IMR-90 (cell line): ENCODE measurements at regions not wholly inside any gene's neighbourhood (a gene's known extent, or its start where the extent isn't known, plus 50 kb on each side); places are given as distances from the start of the nearest gene placed in this dataset.

Experiments used
- ATAC-seq: fragments of 200-7000 bp; cut with Tn5 transposase; 2 replicates; pipeline ENCODE4 v1.9.1; 2020; ENCODE audit warnings: low read depth, mild to moderate bottlenecking, moderate library complexity
- BruUV-seq: library from RNA; stranded (reverse); fragments of 400-500 nt; replicated peaks from 2 replicates; lab custom pipeline; 2021; lab: Mats Ljungman, UMichigan
- CTCF ChIA-PET: fragments of 300-600 bp; formaldehyde crosslinking; extraction: SDS; loops from one replicate; lab custom pipeline; 2021; ENCODE audit warnings: antibody characterized with exemption; lab: Yijun Ruan, JAX
- POLR2A ChIA-PET: fragments of 300-600 bp; sonication (Branson Sonifier 250); formaldehyde crosslinking; loops from one replicate; lab custom pipeline; 2022; ENCODE audit warnings: antibody characterized with exemption; ENCODE audit not compliant: unreplicated experiment; lab: Charles Lee
- DNase-seq: peaks from one replicate; pipeline ENCODE4 v3.0.0; 2013
- H2AFZ ChIP-seq: replicated peaks from 2 replicates; pipeline ENCODE3; 2013; ENCODE audit warnings: low read length, mild to moderate bottlenecking; ENCODE audit not compliant: poor library complexity
- H2AK5ac ChIP-seq: 2 replicates; pipeline ENCODE4 v1.6.1; 2013; ENCODE audit warnings: low read depth, low read length, inconsistent platforms
- H2AK9ac ChIP-seq: replicated peaks from 2 replicates; pipeline ENCODE3; 2013; ENCODE audit warnings: mild to moderate bottlenecking, low read depth, low read length, moderate library complexity; ENCODE audit not compliant: poor library complexity
- H2BK120ac ChIP-seq: 2 replicates; pipeline ENCODE4 v1.6.1; 2013; ENCODE audit warnings: low read depth, low read length, inconsistent platforms
- H2BK15ac ChIP-seq: 3 replicates; pipeline ENCODE4 v1.6.1; 2013; ENCODE audit warnings: low read depth, low read length, inconsistent platforms
- H2BK20ac ChIP-seq: 2 replicates; pipeline ENCODE4 v1.6.1; 2013; ENCODE audit warnings: low read depth, mild to moderate bottlenecking, inconsistent platforms, low read length, moderate library complexity
- H2BK5ac ChIP-seq: 2 replicates; pipeline ENCODE4 v1.6.1; 2013; ENCODE audit warnings: mild to moderate bottlenecking, low read depth, low read length, inconsistent platforms; ENCODE audit not compliant: poor library complexity, severe bottlenecking
- H3K14ac ChIP-seq: replicated peaks from 2 replicates; pipeline ENCODE4 v1.6.1; 2013; ENCODE audit warnings: low read depth, low read length, inconsistent platforms
- H3K18ac ChIP-seq: 2 replicates; pipeline ENCODE4 v1.6.1; 2013; ENCODE audit warnings: low read depth, low read length, control low read depth
- H3K23ac ChIP-seq: 2 replicates; pipeline ENCODE4 v1.6.1; 2013; ENCODE audit warnings: low read depth, low read length, inconsistent platforms
- H3K27ac ChIP-seq: 2 replicates; pipeline ENCODE4 v1.5.1; 2013; ENCODE audit warnings: mild to moderate bottlenecking, control low read depth, low read length; ENCODE audit not compliant: insufficient read depth
- H3K27me3 ChIP-seq: 2 replicates; pipeline ENCODE4 v1.6.1; 2013; ENCODE audit warnings: low read length; ENCODE audit not compliant: control insufficient read depth, insufficient read depth
- H3K36me3 ChIP-seq: 2 replicates; pipeline ENCODE4 v1.6.1; 2013; ENCODE audit warnings: low read length, mixed read lengths; ENCODE audit not compliant: control insufficient read depth, insufficient read depth
- H3K4ac ChIP-seq: 2 replicates; pipeline ENCODE4 v1.6.1; 2013; ENCODE audit warnings: low read depth, low read length, inconsistent platforms
- H3K4me1 ChIP-seq: 2 replicates; pipeline ENCODE4 v1.6.1; 2013; ENCODE audit warnings: low read length, mixed read lengths; ENCODE audit not compliant: control insufficient read depth, insufficient read depth
- H3K4me2 ChIP-seq: 2 replicates; pipeline ENCODE4 v1.6.1; 2013; ENCODE audit warnings: low read depth, mild to moderate bottlenecking, control low read depth, low read length, moderate library complexity
- H3K4me3 ChIP-seq: 2 replicates; pipeline ENCODE4 v1.5.1; 2013; ENCODE audit warnings: low read depth, mild to moderate bottlenecking, control low read depth, low read length, moderate library complexity; ENCODE audit not compliant: insufficient read depth
- H3K56ac ChIP-seq: 2 replicates; pipeline ENCODE4 v1.6.1; 2013; ENCODE audit warnings: low read length, inconsistent platforms; ENCODE audit not compliant: insufficient read depth; ENCODE audit errors: extremely low read depth
- H3K79me1 ChIP-seq, 2 experiments: 2 replicates each; pipeline ENCODE4 v1.6.1; 2013; ENCODE audit warnings: low read length in 2 of 2, inconsistent platforms in 1 of 2, low read depth in 1 of 2
- H3K9ac ChIP-seq: 2 replicates; pipeline ENCODE4 v1.6.1; 2013; ENCODE audit warnings: low read depth, low read length, control low read depth
- H3K9me1 ChIP-seq: 2 replicates; pipeline ENCODE4 v1.6.1; 2013; ENCODE audit warnings: low read length, inconsistent platforms; ENCODE audit not compliant: insufficient read depth
- H3K9me3 ChIP-seq: 2 replicates; pipeline ENCODE4 v1.6.1; 2013; ENCODE audit warnings: low read length; ENCODE audit not compliant: control insufficient read depth, insufficient read depth
- H4K20me1 ChIP-seq: 2 replicates; pipeline ENCODE4 v1.6.1; 2013; ENCODE audit warnings: low read length, inconsistent platforms; ENCODE audit not compliant: insufficient read depth
- H4K5ac ChIP-seq: 2 replicates; pipeline ENCODE4 v1.6.1; 2013; ENCODE audit warnings: mild to moderate bottlenecking, low read depth, low read length, control low read depth
- H4K8ac ChIP-seq, 2 experiments: 2 replicates each; pipeline ENCODE4 v1.6.1; 2013; ENCODE audit warnings: low read depth in 2 of 2, low read length in 2 of 2, control low read depth in 1 of 2, inconsistent platforms in 1 of 2
- H4K91ac ChIP-seq: 2 replicates; pipeline ENCODE4 v1.6.1; 2013; ENCODE audit warnings: low read depth, low read length, inconsistent platforms; ENCODE audit not compliant: insufficient read depth
- BHLHE40 ChIP-seq: fragments of 150-350 bp; IDR thresholded peaks from 2 replicates; pipeline ENCODE4 v1.6.1; 2016; ENCODE audit warnings: mild to moderate bottlenecking, low read depth, low read length
- CEBPB ChIP-seq: IDR thresholded peaks from 2 replicates; pipeline ENCODE4 v1.6.1; 2012; ENCODE audit warnings: low read depth, low read length, improper control_type of control experiment
- CHD1 ChIP-seq: IDR thresholded peaks from 2 replicates; pipeline ENCODE4 v1.6.1; 2012; ENCODE audit warnings: low read depth, low read length, improper control_type of control experiment
- CTCF ChIP-seq: conservative IDR thresholded peaks from 2 replicates; pipeline ENCODE4 v1.5.1; 2012; ENCODE audit warnings: mild to moderate bottlenecking, low read depth, low read length, improper control_type of control experiment
- ELK1 ChIP-seq: fragments of 150-350 bp; IDR thresholded peaks from 2 replicates; pipeline ENCODE4 v1.6.1; 2016; ENCODE audit warnings: low read depth, mild to moderate bottlenecking, low read length, moderate library complexity, borderline replicate concordance
- FOS ChIP-seq: fragments of 150-350 bp; IDR thresholded peaks from 2 replicates; pipeline ENCODE4 v1.6.1; 2016; ENCODE audit warnings: low read depth, low read length
- MAFK ChIP-seq: IDR thresholded peaks from 2 replicates; pipeline ENCODE4 v1.6.1; 2012; ENCODE audit warnings: low read depth, low read length, improper control_type of control experiment
- MAZ ChIP-seq: IDR thresholded peaks from 2 replicates; pipeline ENCODE4 v1.6.1; 2012; ENCODE audit warnings: low read depth, mild to moderate bottlenecking, low read length, improper control_type of control experiment, moderate library complexity, borderline replicate concordance
- MXI1 ChIP-seq: IDR thresholded peaks from 2 replicates; pipeline ENCODE4 v1.6.1; 2012; ENCODE audit warnings: low read depth, mild to moderate bottlenecking, low read length, moderate library complexity, borderline replicate concordance
- NFE2L2 ChIP-seq: fragments of 150-350 bp; IDR thresholded peaks from 2 replicates; pipeline ENCODE4 v1.6.1; 2016; ENCODE audit warnings: low read depth, mild to moderate bottlenecking, low read length
- POLR2A ChIP-seq: IDR thresholded peaks from 2 replicates; pipeline ENCODE4 v1.6.1; 2012; ENCODE audit warnings: mild to moderate bottlenecking, low read depth, low read length
- RAD21 ChIP-seq: IDR thresholded peaks from 2 replicates; pipeline ENCODE4 v1.6.1; 2012; ENCODE audit warnings: low read length, improper control_type of control experiment
- RCOR1 ChIP-seq: IDR thresholded peaks from 2 replicates; pipeline ENCODE4 v1.6.1; 2012; ENCODE audit warnings: mild to moderate bottlenecking, low read length, improper control_type of control experiment; ENCODE audit not compliant: insufficient replicate concordance
- RFX5 ChIP-seq: IDR thresholded peaks from 2 replicates; pipeline ENCODE4 v1.8.0; 2012; ENCODE audit warnings: low read depth, mild to moderate bottlenecking, low read length, moderate library complexity
- SMC3 ChIP-seq: fragments of 150-350 bp; IDR thresholded peaks from 2 replicates; pipeline ENCODE4 v1.6.1; 2016; ENCODE audit warnings: low read depth, mild to moderate bottlenecking, antibody characterized with exemption, low read length, moderate library complexity
- USF2 ChIP-seq: fragments of 150-350 bp; IDR thresholded peaks from 2 replicates; pipeline ENCODE4 v1.6.1; 2017; ENCODE audit warnings: mild to moderate bottlenecking, antibody characterized with exemption, low read length, low read depth
- WGBS, 2 experiments: methylation state at CpG; one replicate each; pipeline versions ENCODE4 v1.1.5 to v1.1.7; 2013; ENCODE audit warnings: missing lambda C conversion rate in 2 of 2; ENCODE audit not compliant: insufficient read length in 1 of 2; ENCODE audit errors: extremely low coverage in 2 of 2; 5-methylcytosine and 5-hydroxymethylcytosine counted together
- dilution Hi-C: fragments of 300-500 bp; cut with HindIII; formaldehyde crosslinking; loops from one replicate; pipeline ENCODE4 v1.14.3; 2018; ENCODE audit warnings: low sequenced_read_pairs; ENCODE audit not compliant: unreplicated experiment
- in situ Hi-C: fragments of 300-500 bp; cut with MboI; formaldehyde crosslinking; loops from 3 replicates; pipeline ENCODE4 v1.14.3; 2019; ENCODE audit warnings: low sequenced_read_pairs, inconsistent platforms, mixed read lengths
- intact Hi-C: fragments of 100-400 bp; cut with micrococcal nuclease; formaldehyde crosslinking; loops from 2 replicates; pipeline ENCODE4 v1.10.0; 2022

- H3K23ac ChIP-seq: no peak overlapping the region
- H2AK5ac ChIP-seq: no peak overlapping the region
- H3K56ac ChIP-seq: no peak overlapping the region
- no peak overlapping the region for H4K91ac ChIP-seq
- no peak overlapping the region for H3K4ac ChIP-seq
- H3K18ac ChIP-seq: no peak overlapping the region
- TF ChIP-seq RFX5 (no peak), CTCF (no peak), FOS (no peak), ELK1 (no peak), USF2 (no peak), MAZ (no peak), SMC3 (no peak), CEBPB (no peak), BHLHE40 (no peak), MAFK (no peak), CHD1 (no peak), NFE2L2 (no peak), RCOR1 (no peak), RAD21 (no peak), MXI1 (no peak), POLR2A (no peak)
- H4K8ac ChIP-seq: no peak overlapping the region
- no peak overlapping the region for H2AFZ ChIP-seq
- ChIA-PET POLR2A (no interaction called here), CTCF (no interaction called here)
- in situ Hi-C loops (no loop called here), dilution Hi-C loops (no loop called here), intact Hi-C loops (no loop called here)
- ATAC-seq: no peak
- H2AK9ac ChIP-seq: no peak overlapping the region
- no peak overlapping the region for H4K5ac ChIP-seq
- no peak overlapping the region for H3K4me3 ChIP-seq
- H3K36me3 ChIP-seq: no peaks in the 10 kb centered on the region
- H3K14ac ChIP-seq: no peak overlapping the region
- H3K27me3 ChIP-seq: no peaks in the 10 kb centered on the region
- no CpG with 5 or more reads among the region's 12 CpGs for WGBS, 2 experiments
- H3K4me2 ChIP-seq: no peak overlapping the region
- no peak overlapping the region for H2BK20ac ChIP-seq
- no peak overlapping the region for H2BK5ac ChIP-seq
- no peaks in the 10 kb centered on the region for H3K79me1 ChIP-seq
- H3K9me1 ChIP-seq: no peaks in the 10 kb centered on the region
- H3K27ac ChIP-seq: no peak overlapping the region
- no peaks in the 10 kb centered on the region for H3K9me3 ChIP-seq
- no peaks in the 10 kb centered on the region for H4K20me1 ChIP-seq
- H2BK15ac ChIP-seq: no peak overlapping the region
- no peaks in the 10 kb centered on the region for H3K4me1 ChIP-seq
- no peak overlapping the region for H3K9ac ChIP-seq
- no peak for DNase-seq
- H2BK120ac ChIP-seq: no peak overlapping the region
- BruUV-seq: no TSS peak
Observed at GRCh38 chrX:138856881-138857604, 145.5 kb upstream of the FGF13 start.
